22Rv1 (cell line): ENCODE measurements at regions not wholly inside any gene's neighbourhood (a gene's known extent, or its start where the extent isn't known, plus 50 kb on each side); places are given as distances from the start of the nearest gene placed in this dataset.

Experiments
- CTCF ChIP-seq: fragments of 450-650 bp; IDR thresholded peaks from 2 replicates; pipeline ENCODE4 v1.5.1; 2017; ENCODE audit warnings: mild to moderate bottlenecking
- ZFX ChIP-seq: fragments of 450-650 bp; IDR thresholded peaks from 2 replicates; pipeline ENCODE4 v1.6.1; 2017; ENCODE audit warnings: antibody characterized with exemption, borderline replicate concordance

- TF ChIP-seq CTCF = no peak
- TF ChIP-seq ZFX = no peak
Measured at GRCh38 chr20:60236613-60237012, 278.4 kb downstream of the CDH26 start.
